ENCODE measurements at regions not wholly inside any gene's neighbourhood (a gene's known extent, or its start where the extent isn't known, plus 50 kb on each side); places are given as distances from the start of the nearest gene placed in this dataset.

GRCh38 chr4:180542445-180543100, 1700.6 kb upstream of the TENM3 start:
- no peak for TF ChIP-seq CTCF (IDR thresholded peaks at IDR 0.05)
- no peak for TF ChIP-seq POLR2A (IDR thresholded peaks at IDR 0.05)
